ENCODE measurements at regions not wholly inside any gene's neighbourhood (a gene's known extent, or its start where the extent isn't known, plus 50 kb on each side); places are given as distances from the start of the nearest gene placed in this dataset.

GRCh38 chr1:102365071-102365470 lies 368.3 kb upstream of the OLFM3 start:
- H3K36me3 Mint-ChIP-seq (ENCODE audit: low read depth): no peaks in the 10 kb centered on the region
- intact Hi-C loops (cut with micrococcal nuclease): no loop called here
- H3K4me3 Mint-ChIP-seq: no peak overlapping the region
- no peaks in the 10 kb centered on the region for H3K4me1 Mint-ChIP-seq (ENCODE audit: low read depth)
- no peak overlapping the region for H3K27ac Mint-ChIP-seq
- CTCF ChIA-PET: no interaction called here
- H3K27me3 Mint-ChIP-seq (ENCODE audit: low read depth): no peaks in the 10 kb centered on the region
- no peaks in the 10 kb centered on the region for H3K9me3 Mint-ChIP-seq
- no peak for DNase-seq

- intact Hi-C loops (cut with micrococcal nuclease): no loop called here
Observed at GRCh38 chr1:102336602-102337001, 339.9 kb upstream of the OLFM3 start.

GRCh38 chr1:102318104-102318806 lies 321.5 kb upstream of the OLFM3 start:
- CTCF ChIA-PET: no interaction called here
- no peak overlapping the region for H3K4me3 Mint-ChIP-seq
- no peak overlapping the region for H3K27ac Mint-ChIP-seq
- peaks cover 1% of the 10 kb centered on the region for H3K9me3 Mint-ChIP-seq
- H3K27me3 Mint-ChIP-seq (ENCODE audit: low read depth): no peaks in the 10 kb centered on the region
- no peaks in the 10 kb centered on the region for H3K4me1 Mint-ChIP-seq (ENCODE audit: low read depth)
- intact Hi-C loops (cut with micrococcal nuclease): no loop called here
- no peaks in the 10 kb centered on the region for H3K36me3 Mint-ChIP-seq (ENCODE audit: low read depth)
- DNase-seq: no peak

More at GRCh38 chr1:102336602-102337001, 339.9 kb upstream of the OLFM3 start:
- Mint-ChIP-seq H3K27me3 (ENCODE audit: low read depth) (no peaks in the 10 kb centered on the region), H3K4me1 (ENCODE audit: low read depth) (no peaks in the 10 kb centered on the region), H3K4me3 (no peak overlapping the region), H3K9me3 (no peaks in the 10 kb centered on the region), H3K27ac (no peak overlapping the region), H3K36me3 (ENCODE audit: low read depth) (no peaks in the 10 kb centered on the region)
- DNase-seq: no peak
- CTCF ChIA-PET: no interaction called here

GRCh38 chr1:102315096-102315495 lies 318.4 kb upstream of the OLFM3 start:
- no peak overlapping the region for H3K27ac Mint-ChIP-seq
- intact Hi-C loops (cut with micrococcal nuclease): no loop called here
- H3K4me3 Mint-ChIP-seq: no peak overlapping the region
- H3K9me3 Mint-ChIP-seq: no peaks in the 10 kb centered on the region
- CTCF ChIA-PET: no interaction called here
- no peaks in the 10 kb centered on the region for H3K36me3 Mint-ChIP-seq (ENCODE audit: low read depth)
- H3K27me3 Mint-ChIP-seq (ENCODE audit: low read depth): no peaks in the 10 kb centered on the region
- no peaks in the 10 kb centered on the region for H3K4me1 Mint-ChIP-seq (ENCODE audit: low read depth)
- no peak for DNase-seq

- Mint-ChIP-seq H3K36me3 (ENCODE audit: low read depth) (no peaks in the 10 kb centered on the region), H3K27me3 (ENCODE audit: low read depth) (no peaks in the 10 kb centered on the region), H3K4me3 (no peak overlapping the region), H3K27ac (no peak overlapping the region), H3K4me1 (ENCODE audit: low read depth) (no peaks in the 10 kb centered on the region), H3K9me3 (peaks cover 8% of the 10 kb centered on the region)
- intact Hi-C loops (cut with micrococcal nuclease): no loop called here
- DNase-seq: no peak
- CTCF ChIA-PET: interaction anchor here (0.7 kb wide), 1 partner anchor 15 kb away, joined by 4 read pairs; no protein-coding TSS in a partner anchor
Observed at GRCh38 chr1:102296116-102296515, 299.4 kb upstream of the OLFM3 start.

GRCh38 chr1:102282955-102283354 lies 286.2 kb upstream of the OLFM3 start:
- Mint-ChIP-seq H3K4me1 (ENCODE audit: low read depth) (no peaks in the 10 kb centered on the region), H3K9me3 (peaks cover 18% of the 10 kb centered on the region), H3K27ac (no peak overlapping the region), H3K27me3 (ENCODE audit: low read depth) (no peaks in the 10 kb centered on the region), H3K36me3 (ENCODE audit: low read depth) (no peaks in the 10 kb centered on the region), H3K4me3 (no peak overlapping the region)
- intact Hi-C loops (cut with micrococcal nuclease): no loop called here
- CTCF ChIA-PET: no interaction called here
- no peak for DNase-seq

- intact Hi-C loops (cut with micrococcal nuclease): no loop called here
- peaks cover 5% of the 10 kb centered on the region for H3K9me3 Mint-ChIP-seq
- peaks cover 2% of the 10 kb centered on the region for H3K4me1 Mint-ChIP-seq (ENCODE audit: low read depth)
- no peak overlapping the region for H3K4me3 Mint-ChIP-seq
- CTCF ChIA-PET: no interaction called here
- no peaks in the 10 kb centered on the region for H3K27me3 Mint-ChIP-seq (ENCODE audit: low read depth)
- no peaks in the 10 kb centered on the region for H3K36me3 Mint-ChIP-seq (ENCODE audit: low read depth)
- H3K27ac Mint-ChIP-seq: no peak overlapping the region
- DNase-seq: no peak
Observed at GRCh38 chr1:102262994-102263393, 266.3 kb upstream of the OLFM3 start.

GRCh38 chr1:102252731-102253505 lies 256.2 kb upstream of the OLFM3 start:
- H3K4me3 Mint-ChIP-seq: no peak overlapping the region
- no peaks in the 10 kb centered on the region for H3K9me3 Mint-ChIP-seq
- DNase-seq: no peak
- no peaks in the 10 kb centered on the region for H3K27me3 Mint-ChIP-seq (ENCODE audit: low read depth)
- intact Hi-C loops (cut with micrococcal nuclease): no loop called here
- no peak overlapping the region for H3K27ac Mint-ChIP-seq
- H3K36me3 Mint-ChIP-seq (ENCODE audit: low read depth): no peaks in the 10 kb centered on the region
- CTCF ChIA-PET: no interaction called here
- no peaks in the 10 kb centered on the region for H3K4me1 Mint-ChIP-seq (ENCODE audit: low read depth)

GRCh38 chr1:102241431-102242338 lies 245.0 kb upstream of the OLFM3 start:
- CTCF ChIA-PET: no interaction called here
- Mint-ChIP-seq H3K27ac (no peak overlapping the region), H3K4me1 (ENCODE audit: low read depth) (no peaks in the 10 kb centered on the region), H3K36me3 (ENCODE audit: low read depth) (no peaks in the 10 kb centered on the region), H3K27me3 (ENCODE audit: low read depth) (no peaks in the 10 kb centered on the region), H3K4me3 (no peak overlapping the region), H3K9me3 (no peaks in the 10 kb centered on the region)
- no peak for DNase-seq
- intact Hi-C loops (cut with micrococcal nuclease): no loop called here

GRCh38 chr1:102239247-102239646 lies 242.5 kb upstream of the OLFM3 start:
- Mint-ChIP-seq H3K27me3 (ENCODE audit: low read depth) (no peaks in the 10 kb centered on the region), H3K4me3 (no peak overlapping the region), H3K9me3 (peaks cover 3% of the 10 kb centered on the region), H3K36me3 (ENCODE audit: low read depth) (no peaks in the 10 kb centered on the region), H3K27ac (no peak overlapping the region), H3K4me1 (ENCODE audit: low read depth) (no peaks in the 10 kb centered on the region)
- no peak for DNase-seq
- intact Hi-C loops (cut with micrococcal nuclease): no loop called here
- CTCF ChIA-PET: no interaction called here

GRCh38 chr1:102234753-102235359 lies 238.1 kb upstream of the OLFM3 start:
- H3K27me3 Mint-ChIP-seq (ENCODE audit: low read depth): no peaks in the 10 kb centered on the region
- DNase-seq: no peak
- CTCF ChIA-PET: no interaction called here
- no peak overlapping the region for H3K27ac Mint-ChIP-seq
- H3K4me1 Mint-ChIP-seq (ENCODE audit: low read depth): no peaks in the 10 kb centered on the region
- peaks cover 4% of the 10 kb centered on the region for H3K9me3 Mint-ChIP-seq
- intact Hi-C loops (cut with micrococcal nuclease): no loop called here
- H3K4me3 Mint-ChIP-seq: no peak overlapping the region
- no peaks in the 10 kb centered on the region for H3K36me3 Mint-ChIP-seq (ENCODE audit: low read depth)

- Mint-ChIP-seq H3K36me3 (ENCODE audit: low read depth) (no peaks in the 10 kb centered on the region), H3K4me1 (ENCODE audit: low read depth) (no peaks in the 10 kb centered on the region), H3K27ac (no peak overlapping the region), H3K9me3 (peaks cover 4% of the 10 kb centered on the region), H3K4me3 (no peak overlapping the region), H3K27me3 (ENCODE audit: low read depth) (no peaks in the 10 kb centered on the region)
- CTCF ChIA-PET: no interaction called here
- intact Hi-C loops (cut with micrococcal nuclease): no loop called here
- no peak for DNase-seq
Observed at GRCh38 chr1:102219463-102219862, 222.7 kb upstream of the OLFM3 start.
